ENCODE measurements at regions not wholly inside any gene's neighbourhood (a gene's known extent, or its start where the extent isn't known, plus 50 kb on each side); places are given as distances from the start of the nearest gene placed in this dataset.
A peak's percentile ranks its signal among the peaks of the same experiment; 100 is the strongest.

- Histone ChIP-seq H3K27me3 (ENCODE audit: control insufficient read depth, insufficient read depth, low read length) (no peaks in the 10 kb centered on the region), H3K36me3 (ENCODE audit: control insufficient read depth, insufficient read depth, low read length) (no peaks in the 10 kb centered on the region), H3K4me3 (ENCODE audit: low read depth, low read length) (no peak overlapping the region)
- DNase-seq (ENCODE audit: low read depth): no peak
- peak; percentile 23 for FAIRE-seq
- no peak for TF ChIP-seq CTCF (IDR thresholded peaks at IDR 0.05; ENCODE audit: insufficient read depth, low read length, severe bottlenecking)
Observed at GRCh38 chr12:13371367-13371766, 174.8 kb downstream of the EMP1 start.

- FAIRE-seq (no peak), DNase-seq (ENCODE audit: low read depth) (no peak)
- H3K36me3 ChIP-seq (ENCODE audit: control insufficient read depth, insufficient read depth, low read length): no peaks in the 10 kb centered on the region
- H3K27me3 ChIP-seq (ENCODE audit: control insufficient read depth, insufficient read depth, low read length): no peaks in the 10 kb centered on the region
- no peak overlapping the region for H3K4me3 ChIP-seq (ENCODE audit: low read depth, low read length)
- no peak for TF ChIP-seq CTCF (IDR thresholded peaks at IDR 0.05; ENCODE audit: insufficient read depth, low read length, severe bottlenecking)
Observed at GRCh38 chr12:13369474-13370056, 173.0 kb downstream of the EMP1 start.

- DNase-seq (ENCODE audit: low read depth) (no peak), FAIRE-seq (no peak)
- Histone ChIP-seq H3K27me3 (ENCODE audit: control insufficient read depth, insufficient read depth, low read length) (no peaks in the 10 kb centered on the region), H3K4me3 (ENCODE audit: low read depth, low read length) (no peak overlapping the region), H3K36me3 (ENCODE audit: control insufficient read depth, insufficient read depth, low read length) (no peaks in the 10 kb centered on the region)
- no peak for TF ChIP-seq CTCF (IDR thresholded peaks at IDR 0.05; ENCODE audit: insufficient read depth, low read length, severe bottlenecking)
Observed at GRCh38 chr12:13368971-13369370, 172.4 kb downstream of the EMP1 start.

GRCh38 chr12:13368431-13368830, 171.9 kb downstream of the EMP1 start:
- Histone ChIP-seq H3K4me3 (ENCODE audit: low read depth, low read length) (no peak overlapping the region), H3K27me3 (ENCODE audit: control insufficient read depth, insufficient read depth, low read length) (no peaks in the 10 kb centered on the region), H3K36me3 (ENCODE audit: control insufficient read depth, insufficient read depth, low read length) (no peaks in the 10 kb centered on the region)
- FAIRE-seq: no peak
- TF ChIP-seq CTCF (IDR thresholded peaks at IDR 0.05; ENCODE audit: insufficient read depth, low read length, severe bottlenecking): no peak
- no peak for DNase-seq (ENCODE audit: low read depth)

GRCh38 chr12:13367973-13368372, 171.4 kb downstream of the EMP1 start:
- H3K4me3 ChIP-seq (ENCODE audit: low read depth, low read length): no peak overlapping the region
- FAIRE-seq: no peak
- H3K36me3 ChIP-seq (ENCODE audit: control insufficient read depth, insufficient read depth, low read length): no peaks in the 10 kb centered on the region
- DNase-seq (ENCODE audit: low read depth): no peak
- TF ChIP-seq CTCF (IDR thresholded peaks at IDR 0.05; ENCODE audit: insufficient read depth, low read length, severe bottlenecking): no peak
- no peaks in the 10 kb centered on the region for H3K27me3 ChIP-seq (ENCODE audit: control insufficient read depth, insufficient read depth, low read length)

- DNase-seq (ENCODE audit: low read depth) (no peak), FAIRE-seq (no peak)
- no peak for TF ChIP-seq CTCF (IDR thresholded peaks at IDR 0.05; ENCODE audit: insufficient read depth, low read length, severe bottlenecking)
- no peak overlapping the region for H3K4me3 ChIP-seq (ENCODE audit: low read depth, low read length)
- no peaks in the 10 kb centered on the region for H3K27me3 ChIP-seq (ENCODE audit: control insufficient read depth, insufficient read depth, low read length)
- H3K36me3 ChIP-seq (ENCODE audit: control insufficient read depth, insufficient read depth, low read length): no peaks in the 10 kb centered on the region
Observed at GRCh38 chr12:13365748-13366366, 169.3 kb downstream of the EMP1 start.

Data from bronchial epithelial cell (primary cell).